ENCODE measurements at regions not wholly inside any gene's neighbourhood (a gene's known extent, or its start where the extent isn't known, plus 50 kb on each side); places are given as distances from the start of the nearest gene placed in this dataset.
"Not testable (repeated sequence)": the region's sequence is repeated elsewhere in the genome, so short reads cannot be mapped to it uniquely, and the experiment has no call there.

DNA sequence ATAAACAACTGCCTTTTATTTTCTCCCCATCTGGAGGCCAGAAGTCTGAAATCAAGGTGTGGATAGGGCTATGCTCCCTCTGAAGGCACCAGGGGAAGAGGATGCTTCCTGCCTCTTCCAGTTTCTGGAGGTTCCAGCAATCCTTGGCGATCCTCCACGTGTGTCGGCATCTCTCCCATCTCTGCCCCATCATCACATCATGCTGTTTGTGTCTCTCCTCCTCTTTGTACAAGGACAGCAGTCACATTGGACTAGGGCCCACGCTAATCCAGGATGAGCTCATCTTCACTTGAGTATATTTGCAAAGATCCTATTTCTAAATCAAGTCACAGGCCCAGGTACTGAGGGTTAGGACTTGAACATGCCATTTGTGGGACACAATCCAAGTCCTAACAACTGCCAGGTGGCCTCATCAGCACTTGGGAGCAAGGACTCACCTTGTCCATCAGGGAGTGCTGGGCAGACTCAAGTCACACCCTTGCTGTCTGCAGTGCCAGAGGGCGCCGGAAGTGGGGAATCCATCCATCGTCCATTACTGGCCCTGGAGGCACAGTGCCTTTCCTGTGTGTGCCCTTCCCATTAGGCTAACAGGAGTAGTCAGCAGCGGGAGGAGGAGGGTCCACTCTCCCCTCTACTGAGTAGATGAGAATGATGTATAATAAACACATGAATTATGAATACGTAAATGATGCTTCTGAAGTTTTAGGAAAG lies 185.4 kb upstream of the AJAP1 start:
- no peak for ATAC-seq

GRCh38 chr1:4476394-4476793 lies 178.0 kb upstream of the AJAP1 start:
- no peaks in the 10 kb centered on the region for H3K27me3 ChIP-seq (ENCODE audit: control insufficient read depth, insufficient read depth)
- H3K9me3 ChIP-seq (ENCODE audit: control insufficient read depth, low read length), result peaks cover 2% of the 10 kb centered on the region
- no peak for ATAC-seq
- H3K27ac ChIP-seq (ENCODE audit: low read length), result no peak overlapping the region
- H3K4me3 ChIP-seq (ENCODE audit: low read length), result no peak overlapping the region
- intact Hi-C loops (cut with DNase I), result no loop called here
- H3K4me1 ChIP-seq (ENCODE audit: control insufficient read depth, insufficient read depth, low read length), result no peaks in the 10 kb centered on the region
- no peak for DNase-seq

More for the DNA sequence above, 185.4 kb upstream of the AJAP1 start:
- DNase-seq, result no peak
- H3K27me3 ChIP-seq (ENCODE audit: control insufficient read depth, insufficient read depth), result no peaks in the 10 kb centered on the region
- no peak overlapping the region for H3K4me3 ChIP-seq (ENCODE audit: low read length)
- no peak overlapping the region for H3K27ac ChIP-seq (ENCODE audit: low read length)
- intact Hi-C loops (cut with DNase I), result no loop called here
- H3K4me1 ChIP-seq (ENCODE audit: control insufficient read depth, insufficient read depth, low read length), result no peaks in the 10 kb centered on the region
- no peaks in the 10 kb centered on the region for H3K9me3 ChIP-seq (ENCODE audit: control insufficient read depth, low read length)
- WGBS, result 65% methylated on average over 9 of the region's 9 CpGs

DNA sequence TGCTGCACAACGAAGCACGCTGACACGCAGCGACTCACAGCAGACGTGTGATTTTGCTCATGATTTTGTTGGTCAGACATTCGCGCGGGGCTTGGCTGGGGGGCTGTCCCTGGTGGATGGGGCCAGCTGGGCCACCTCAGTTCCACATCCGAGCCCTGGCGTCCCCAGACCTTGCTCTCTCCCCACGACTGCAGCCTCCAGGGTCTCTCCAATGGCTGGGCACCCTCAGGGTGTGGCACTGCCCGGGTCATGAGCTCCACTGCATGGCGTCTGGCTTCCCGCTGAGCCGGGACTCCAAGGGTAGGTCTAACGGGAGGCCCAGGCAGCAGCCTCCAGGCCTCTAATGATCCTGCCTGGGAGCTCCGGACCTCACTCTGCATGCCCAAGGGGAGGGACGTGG lies 173.0 kb upstream of the AJAP1 start:
- Histone ChIP-seq H3K27ac (ENCODE audit: low read length) (no peak overlapping the region), H3K4me3 (ENCODE audit: low read length) (no peak overlapping the region), H3K27me3 (ENCODE audit: control insufficient read depth, insufficient read depth) (no peaks in the 10 kb centered on the region), H3K9me3 (ENCODE audit: control insufficient read depth, low read length) (peaks cover 2% of the 10 kb centered on the region), H3K4me1 (ENCODE audit: control insufficient read depth, insufficient read depth, low read length) (no peaks in the 10 kb centered on the region)
- intact Hi-C loops (cut with DNase I), result no loop called here
- 91% methylated on average over 18 of the region's 18 CpGs for WGBS
- ATAC-seq (no peak), DNase-seq (no peak)

DNA sequence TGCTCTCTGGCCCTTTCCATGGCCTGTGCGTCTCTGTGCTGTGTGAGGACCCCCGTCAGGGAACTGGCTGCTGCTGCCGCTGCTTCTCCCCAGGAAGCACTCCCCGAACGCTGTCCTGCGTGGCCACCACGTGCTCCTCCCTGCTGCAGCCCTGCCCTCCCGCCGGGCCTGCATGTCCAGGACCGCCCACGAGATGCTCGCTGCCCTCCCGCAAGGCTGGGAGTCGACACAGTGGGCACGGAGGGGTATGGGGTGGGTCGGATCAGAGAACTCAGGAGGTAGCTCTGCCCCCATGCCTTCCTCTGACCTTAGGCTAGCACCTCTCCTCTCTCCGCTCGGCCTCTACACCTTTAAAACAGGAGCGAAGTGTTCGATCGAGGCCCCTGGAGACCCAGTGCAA lies 171.9 kb upstream of the AJAP1 start:
- Histone ChIP-seq H3K27me3 (ENCODE audit: control insufficient read depth, insufficient read depth) (no peaks in the 10 kb centered on the region), H3K27ac (ENCODE audit: low read length) (no peak overlapping the region), H3K4me3 (ENCODE audit: low read length) (no peak overlapping the region), H3K4me1 (ENCODE audit: control insufficient read depth, insufficient read depth, low read length) (no peaks in the 10 kb centered on the region), H3K9me3 (ENCODE audit: control insufficient read depth, low read length) (no peaks in the 10 kb centered on the region)
- ATAC-seq (no peak), DNase-seq (no peak)
- intact Hi-C loops (cut with DNase I), result no loop called here
- WGBS, result 88% methylated on average over 21 of the region's 21 CpGs

- Histone ChIP-seq H3K27ac (ENCODE audit: low read length) (no peak overlapping the region), H3K27me3 (ENCODE audit: control insufficient read depth, insufficient read depth) (no peaks in the 10 kb centered on the region), H3K4me1 (ENCODE audit: control insufficient read depth, insufficient read depth, low read length) (no peaks in the 10 kb centered on the region), H3K4me3 (ENCODE audit: low read length) (no peak overlapping the region), H3K9me3 (ENCODE audit: control insufficient read depth, low read length) (no peaks in the 10 kb centered on the region)
- 65% methylated on average over 8 of the region's 8 CpGs for WGBS
- ATAC-seq, result no peak
- DNase-seq, result no peak
- intact Hi-C loops (cut with DNase I), result no loop called here
Observed at GRCh38 chr1:4483021-4483625, 171.3 kb upstream of the AJAP1 start.

DNA sequence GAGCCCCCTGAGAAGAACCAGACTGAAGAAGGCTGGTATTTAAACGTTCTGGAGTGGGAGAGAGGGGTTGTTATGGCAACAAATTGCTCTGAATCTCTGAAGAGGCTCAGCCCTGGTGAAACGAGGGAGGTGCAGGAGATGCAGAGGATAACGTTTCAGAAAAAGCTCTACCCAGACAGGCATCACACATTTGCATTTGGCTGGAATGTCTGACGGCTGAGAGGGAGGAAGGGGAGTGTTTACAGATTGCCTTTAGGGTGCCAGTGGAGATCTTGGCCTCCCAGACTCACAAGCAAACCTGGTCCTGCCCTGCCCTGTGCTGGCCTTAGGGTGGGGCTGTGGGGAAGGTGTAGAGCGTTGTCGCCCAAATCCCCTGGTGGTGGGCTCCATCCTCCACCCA lies 169.0 kb upstream of the AJAP1 start:
- Histone ChIP-seq H3K9me3 (ENCODE audit: control insufficient read depth, low read length) (no peaks in the 10 kb centered on the region), H3K27me3 (ENCODE audit: control insufficient read depth, insufficient read depth) (no peaks in the 10 kb centered on the region)

DNA sequence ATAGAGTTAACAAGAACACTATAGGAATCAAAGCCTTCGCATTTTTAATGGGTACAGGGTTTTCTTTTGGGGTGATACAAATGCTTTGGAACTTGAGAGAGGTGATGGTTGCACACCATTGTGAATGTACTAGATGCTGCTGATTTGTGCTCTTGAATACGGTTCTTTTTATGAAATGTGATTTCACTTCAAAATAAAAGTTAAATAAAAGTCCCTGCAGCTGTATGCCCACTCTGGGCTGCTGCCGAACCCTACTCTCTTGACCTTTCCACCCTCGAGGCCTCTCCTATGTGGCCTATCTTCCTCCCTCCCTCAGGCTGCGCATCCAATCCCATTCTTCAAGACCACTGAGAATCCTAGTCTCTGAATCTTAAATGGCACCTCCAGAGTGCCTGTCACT lies 168.5 kb upstream of the AJAP1 start:
- Histone ChIP-seq H3K4me3 (ENCODE audit: low read length) (no peak overlapping the region), H3K4me1 (ENCODE audit: control insufficient read depth, insufficient read depth, low read length) (no peaks in the 10 kb centered on the region), H3K9me3 (ENCODE audit: control insufficient read depth, low read length) (no peaks in the 10 kb centered on the region), H3K27ac (ENCODE audit: low read length) (no peak overlapping the region), H3K27me3 (ENCODE audit: control insufficient read depth, insufficient read depth) (no peaks in the 10 kb centered on the region)
- ATAC-seq (no peak), DNase-seq (no peak)
- 74% methylated on average over 5 of the region's 5 CpGs for WGBS
- intact Hi-C loops (cut with DNase I), result no loop called here

More for the DNA sequence above, 169.0 kb upstream of the AJAP1 start:
- Histone ChIP-seq H3K4me3 (ENCODE audit: low read length) (no peak overlapping the region), H3K27ac (ENCODE audit: low read length) (no peak overlapping the region), H3K4me1 (ENCODE audit: control insufficient read depth, insufficient read depth, low read length) (no peaks in the 10 kb centered on the region)
- DNase-seq (no peak), ATAC-seq (no peak)
- 27% methylated on average over 6 of the region's 6 CpGs for WGBS
- intact Hi-C loops (cut with DNase I), result no loop called here

DNA sequence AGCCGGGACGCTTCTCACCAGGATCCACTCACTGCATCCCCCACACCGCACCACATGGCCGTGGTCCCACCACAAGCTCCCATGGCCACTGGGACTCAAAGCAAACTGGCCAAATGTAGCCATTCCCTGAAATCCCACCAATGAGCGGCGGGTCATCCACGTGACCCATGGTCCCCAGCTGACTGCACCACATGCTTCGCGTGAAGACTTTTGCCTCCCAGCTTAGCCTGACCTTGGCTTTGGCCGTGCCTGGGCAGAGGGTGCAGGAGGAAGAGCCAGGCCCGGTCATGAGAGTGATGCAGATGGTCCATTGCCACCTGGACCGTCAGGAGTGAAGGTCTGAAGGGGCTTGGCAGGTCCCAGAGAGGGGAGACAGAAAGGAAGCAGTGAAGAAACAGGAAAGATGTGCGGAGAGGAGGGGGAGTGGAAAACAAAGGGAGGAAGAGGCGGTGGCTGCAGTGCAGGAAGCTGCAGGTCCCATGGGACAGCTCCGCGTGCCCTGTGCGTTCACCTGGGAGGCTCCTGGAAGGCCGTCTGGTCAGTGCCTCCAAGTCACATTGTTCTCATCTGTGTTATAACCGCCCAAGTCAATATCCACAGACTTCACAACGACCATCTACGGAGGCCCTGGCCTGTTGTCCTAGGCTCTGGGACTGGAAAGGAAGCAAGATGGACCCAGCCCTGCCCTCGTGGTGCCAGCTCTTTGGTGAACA lies 167.8 kb upstream of the AJAP1 start:
- intact Hi-C loops (cut with DNase I), result no loop called here
- no peaks in the 10 kb centered on the region for H3K27me3 ChIP-seq (ENCODE audit: control insufficient read depth, insufficient read depth)
- DNase-seq (no peak), ATAC-seq (no peak)
- no peaks in the 10 kb centered on the region for H3K4me1 ChIP-seq (ENCODE audit: control insufficient read depth, insufficient read depth, low read length)
- no peak overlapping the region for H3K4me3 ChIP-seq (ENCODE audit: low read length)
- H3K27ac ChIP-seq (ENCODE audit: low read length), result no peak overlapping the region
- WGBS, result 77% methylated on average over 22 of the region's 22 CpGs
- H3K9me3 ChIP-seq (ENCODE audit: control insufficient read depth, low read length), result no peaks in the 10 kb centered on the region

GRCh38 chr1:4488018-4488417 lies 166.4 kb upstream of the AJAP1 start:
- no peak for ATAC-seq

DNA sequence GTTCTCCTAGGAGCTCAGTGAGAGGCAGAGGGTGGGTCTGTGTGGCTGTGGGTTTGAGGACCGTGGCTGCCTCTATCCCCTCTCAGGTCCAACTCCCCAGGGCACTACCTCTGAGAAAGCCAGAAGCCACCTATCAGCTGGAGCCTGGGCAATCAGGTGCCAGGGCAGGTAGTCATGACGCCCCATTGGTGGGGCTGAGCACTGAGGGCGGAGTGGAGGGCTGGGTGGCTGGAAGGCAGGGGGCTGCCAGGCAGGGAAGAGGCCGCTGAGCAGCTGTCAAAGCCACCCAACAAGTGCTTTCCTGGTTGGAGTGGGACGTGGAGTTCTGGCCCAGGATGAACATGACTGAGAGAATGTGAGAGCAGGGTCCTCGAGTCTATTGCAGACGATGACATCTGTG lies 164.9 kb upstream of the AJAP1 start:
- DNase-seq, result no peak
- no peak for ATAC-seq
- H3K27ac ChIP-seq (ENCODE audit: low read length), result no peak overlapping the region
- H3K9me3 ChIP-seq (ENCODE audit: control insufficient read depth, low read length), result no peaks in the 10 kb centered on the region
- 72% methylated on average over 7 of the region's 7 CpGs for WGBS
- H3K4me1 ChIP-seq (ENCODE audit: control insufficient read depth, insufficient read depth, low read length), result no peaks in the 10 kb centered on the region
- no peaks in the 10 kb centered on the region for H3K27me3 ChIP-seq (ENCODE audit: control insufficient read depth, insufficient read depth)
- H3K4me3 ChIP-seq (ENCODE audit: low read length), result no peak overlapping the region
- intact Hi-C loops (cut with DNase I), result no loop called here

More at GRCh38 chr1:4488018-4488417, 166.4 kb upstream of the AJAP1 start:
- intact Hi-C loops (cut with DNase I), result no loop called here
- 54% methylated on average over 7 of the region's 7 CpGs for WGBS
- no peak overlapping the region for H3K4me3 ChIP-seq (ENCODE audit: low read length)
- no peak overlapping the region for H3K27ac ChIP-seq (ENCODE audit: low read length)
- no peaks in the 10 kb centered on the region for H3K4me1 ChIP-seq (ENCODE audit: control insufficient read depth, insufficient read depth, low read length)
- H3K27me3 ChIP-seq (ENCODE audit: control insufficient read depth, insufficient read depth), result no peaks in the 10 kb centered on the region
- DNase-seq, result no peak
- no peaks in the 10 kb centered on the region for H3K9me3 ChIP-seq (ENCODE audit: control insufficient read depth, low read length)

DNA sequence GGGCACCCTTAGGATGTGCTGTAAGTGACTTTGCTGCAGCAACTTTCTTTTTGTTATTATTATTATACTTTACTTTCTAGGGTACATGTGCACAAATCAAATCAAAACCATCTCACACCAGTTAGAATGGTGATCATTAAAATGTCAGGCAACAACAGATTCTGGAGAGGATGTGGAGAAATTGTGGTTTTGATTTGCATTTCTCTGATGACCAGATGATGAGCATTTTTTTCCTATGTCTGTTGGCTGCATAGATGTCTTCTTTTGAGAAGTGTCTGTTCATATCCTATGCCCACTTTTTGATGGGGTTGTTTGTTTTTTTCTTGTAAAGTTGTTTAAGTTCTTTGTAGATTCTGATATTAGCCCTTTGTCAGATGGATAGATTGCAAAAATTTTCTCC lies 164.4 kb upstream of the AJAP1 start:
- H3K9me3 ChIP-seq (ENCODE audit: control insufficient read depth, low read length); H3K4me1 ChIP-seq (ENCODE audit: control insufficient read depth, insufficient read depth, low read length); DNase-seq; H3K4me3 ChIP-seq (ENCODE audit: low read length); ATAC-seq; H3K27ac ChIP-seq (ENCODE audit: low read length); H3K27me3 ChIP-seq (ENCODE audit: control insufficient read depth, insufficient read depth): not testable (repeated sequence)
- intact Hi-C loops (cut with DNase I), result loop anchor here in 1 of 4 donors (10.0 kb wide), 1 partner anchor 95 kb away; no protein-coding TSS in a partner anchor

All from right cardiac atrium (tissue), 5 donors.